Neural cell (in vitro differentiated cells): ENCODE measurements at regions not wholly inside any gene's neighbourhood (a gene's known extent, or its start where the extent isn't known, plus 50 kb on each side); places are given as distances from the start of the nearest gene placed in this dataset.

ENCODE experiments used
- H2AFZ ChIP-seq: fragments of 200-600, 300-800 bp; sonication (generic), shearing (Covaris generic); 2 replicates; pipeline ENCODE4 v1.6.0; 2014; ENCODE audit warnings: low read depth, mild to moderate bottlenecking, antibody characterized with exemption, low read length, moderate library complexity
- H3F3A ChIP-seq: fragments of 200-600 bp; shearing (Covaris generic); 2 replicates; pipeline ENCODE4 v1.6.1; 2016; ENCODE audit warnings: mild to moderate bottlenecking, moderate library complexity, mixed read lengths, antibody characterized with exemption, low read length; ENCODE audit not compliant: insufficient read depth, poor library complexity, severe bottlenecking
- H3K27ac ChIP-seq: fragments of 200-600, 300-800 bp; sonication (generic), shearing (Covaris generic); 2 replicates; pipeline ENCODE4 v1.5.1; 2014; ENCODE audit warnings: mild to moderate bottlenecking, low read length, moderate library complexity
- H3K27me3 ChIP-seq: fragments of 300-800, 200-600 bp; sonication (generic), shearing (Covaris generic); 2 replicates; pipeline ENCODE4 v1.6.0; 2014; ENCODE audit warnings: mild to moderate bottlenecking, low read depth, low read length, moderate library complexity; ENCODE audit not compliant: insufficient read depth
- H3K36me3 ChIP-seq: fragments of 300-800, 200-600 bp; sonication (generic), shearing (Covaris generic); 2 replicates; pipeline ENCODE4 v1.5.1; 2014; ENCODE audit warnings: mild to moderate bottlenecking, antibody characterized with exemption, low read length, moderate library complexity; ENCODE audit not compliant: insufficient read depth
- H3K4me2 ChIP-seq: fragments of 300-800, 200-600 bp; sonication (generic), shearing (Covaris generic); 2 replicates; pipeline ENCODE4 v1.6.0; 2014; ENCODE audit warnings: mild to moderate bottlenecking, low read length
- H3K4me3 ChIP-seq: fragments of 300-800, 200-600 bp; sonication (generic), shearing (Covaris generic); 2 replicates; pipeline ENCODE4 v1.5.1; 2014; ENCODE audit warnings: mild to moderate bottlenecking, low read length, moderate library complexity
- H3K79me2 ChIP-seq: fragments of 200-600 bp; shearing (Covaris generic); replicated peaks from 2 replicates; pipeline ENCODE4 v1.6.0; 2014; ENCODE audit warnings: mild to moderate bottlenecking, low read length, moderate library complexity; ENCODE audit not compliant: insufficient read depth
- H3K9ac ChIP-seq: fragments of 300-800, 200-600 bp; sonication (generic), shearing (Covaris generic); 2 replicates; pipeline ENCODE4 v1.6.1; 2016; ENCODE audit warnings: mild to moderate bottlenecking, low read length, mixed read lengths
- H3K9me2 ChIP-seq: fragments of 200-600 bp; shearing (Covaris generic); 2 replicates; pipeline ENCODE4 v1.6.1; 2016; ENCODE audit warnings: mild to moderate bottlenecking, low read length, mixed read lengths; ENCODE audit not compliant: insufficient read depth
- H3K9me3 ChIP-seq: fragments of 200-600, 300-800 bp; sonication (generic), shearing (Covaris generic); 2 replicates; pipeline ENCODE4 v1.6.1; 2016; ENCODE audit warnings: mild to moderate bottlenecking, mixed run types, low read length, moderate library complexity, mixed read lengths
- H4K20me1 ChIP-seq: fragments of 200-600 bp; shearing (Covaris generic); 2 replicates; pipeline ENCODE4 v1.6.1; 2016; ENCODE audit warnings: mild to moderate bottlenecking, mixed run types; ENCODE audit not compliant: insufficient read depth
- EP300 ChIP-seq: fragments of 450-650 bp; conservative IDR thresholded peaks from 2 replicates; pipeline ENCODE4 v1.6.1; 2014; ENCODE audit warnings: antibody characterized with exemption, mild to moderate bottlenecking, moderate library complexity; ENCODE audit not compliant: poor library complexity, severe bottlenecking
- EZH2 ChIP-seq: fragments of 200-600, 300-800 bp; shearing (Covaris generic), sonication (generic); IDR thresholded peaks from 2 replicates; pipeline ENCODE4 v1.6.1; 2014; ENCODE audit warnings: antibody characterized with exemption, low read length, borderline replicate concordance, mild to moderate bottlenecking; ENCODE audit not compliant: insufficient read depth, poor library complexity, severe bottlenecking
- MXI1 ChIP-seq: fragments of 450-650 bp; conservative IDR thresholded peaks from 2 replicates; pipeline ENCODE4 v1.6.1; 2014; ENCODE audit warnings: antibody characterized with exemption, mild to moderate bottlenecking; ENCODE audit not compliant: poor library complexity, severe bottlenecking
- POLR2AphosphoS5 ChIP-seq: IDR thresholded peaks from 2 replicates; pipeline ENCODE4 v1.6.1; 2012
- RAD21 ChIP-seq: fragments of 450-650 bp; conservative IDR thresholded peaks from 2 replicates; pipeline ENCODE4 v1.6.1; 2014; ENCODE audit warnings: antibody characterized with exemption, mild to moderate bottlenecking, moderate library complexity
- SMC3 ChIP-seq: fragments of 450-650 bp; conservative IDR thresholded peaks from 2 replicates; pipeline ENCODE4 v1.6.1; 2014; ENCODE audit warnings: antibody characterized with exemption, mild to moderate bottlenecking, moderate library complexity; ENCODE audit not compliant: poor library complexity
- TAF1 ChIP-seq: IDR thresholded peaks from 2 replicates; pipeline ENCODE4 v1.6.1; 2012; ENCODE audit warnings: low read depth
- TF ChIP-seq, protein P1 (sequence below): IDR thresholded peaks from 2 replicates; pipeline ENCODE4 v1.6.1; 2012; ENCODE audit warnings: borderline replicate concordance
- TF ChIP-seq, protein P2 (sequence below): fragments of 450-650 bp; IDR thresholded peaks from 2 replicates; pipeline ENCODE4 v1.5.1; 2014; ENCODE audit warnings: antibody characterized with exemption, mild to moderate bottlenecking, moderate library complexity; ENCODE audit not compliant: poor library complexity, severe bottlenecking

- H3K27me3 ChIP-seq = no peaks in the 10 kb centered on the region
- no peaks in the 10 kb centered on the region for H3F3A ChIP-seq
- no peaks in the 10 kb centered on the region for H3K79me2 ChIP-seq
- no peaks in the 10 kb centered on the region for H4K20me1 ChIP-seq
- TF ChIP-seq MXI1 = no peak
- TF ChIP-seq EZH2 = no peak
- no peak for TF ChIP-seq TAF1
- TF ChIP-seq, protein P1, sequence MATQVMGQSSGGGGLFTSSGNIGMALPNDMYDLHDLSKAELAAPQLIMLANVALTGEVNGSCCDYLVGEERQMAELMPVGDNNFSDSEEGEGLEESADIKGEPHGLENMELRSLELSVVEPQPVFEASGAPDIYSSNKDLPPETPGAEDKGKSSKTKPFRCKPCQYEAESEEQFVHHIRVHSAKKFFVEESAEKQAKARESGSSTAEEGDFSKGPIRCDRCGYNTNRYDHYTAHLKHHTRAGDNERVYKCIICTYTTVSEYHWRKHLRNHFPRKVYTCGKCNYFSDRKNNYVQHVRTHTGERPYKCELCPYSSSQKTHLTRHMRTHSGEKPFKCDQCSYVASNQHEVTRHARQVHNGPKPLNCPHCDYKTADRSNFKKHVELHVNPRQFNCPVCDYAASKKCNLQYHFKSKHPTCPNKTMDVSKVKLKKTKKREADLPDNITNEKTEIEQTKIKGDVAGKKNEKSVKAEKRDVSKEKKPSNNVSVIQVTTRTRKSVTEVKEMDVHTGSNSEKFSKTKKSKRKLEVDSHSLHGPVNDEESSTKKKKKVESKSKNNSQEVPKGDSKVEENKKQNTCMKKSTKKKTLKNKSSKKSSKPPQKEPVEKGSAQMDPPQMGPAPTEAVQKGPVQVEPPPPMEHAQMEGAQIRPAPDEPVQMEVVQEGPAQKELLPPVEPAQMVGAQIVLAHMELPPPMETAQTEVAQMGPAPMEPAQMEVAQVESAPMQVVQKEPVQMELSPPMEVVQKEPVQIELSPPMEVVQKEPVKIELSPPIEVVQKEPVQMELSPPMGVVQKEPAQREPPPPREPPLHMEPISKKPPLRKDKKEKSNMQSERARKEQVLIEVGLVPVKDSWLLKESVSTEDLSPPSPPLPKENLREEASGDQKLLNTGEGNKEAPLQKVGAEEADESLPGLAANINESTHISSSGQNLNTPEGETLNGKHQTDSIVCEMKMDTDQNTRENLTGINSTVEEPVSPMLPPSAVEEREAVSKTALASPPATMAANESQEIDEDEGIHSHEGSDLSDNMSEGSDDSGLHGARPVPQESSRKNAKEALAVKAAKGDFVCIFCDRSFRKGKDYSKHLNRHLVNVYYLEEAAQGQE = no peak
- TF ChIP-seq EP300 = no peak
- TF ChIP-seq, protein P2, sequence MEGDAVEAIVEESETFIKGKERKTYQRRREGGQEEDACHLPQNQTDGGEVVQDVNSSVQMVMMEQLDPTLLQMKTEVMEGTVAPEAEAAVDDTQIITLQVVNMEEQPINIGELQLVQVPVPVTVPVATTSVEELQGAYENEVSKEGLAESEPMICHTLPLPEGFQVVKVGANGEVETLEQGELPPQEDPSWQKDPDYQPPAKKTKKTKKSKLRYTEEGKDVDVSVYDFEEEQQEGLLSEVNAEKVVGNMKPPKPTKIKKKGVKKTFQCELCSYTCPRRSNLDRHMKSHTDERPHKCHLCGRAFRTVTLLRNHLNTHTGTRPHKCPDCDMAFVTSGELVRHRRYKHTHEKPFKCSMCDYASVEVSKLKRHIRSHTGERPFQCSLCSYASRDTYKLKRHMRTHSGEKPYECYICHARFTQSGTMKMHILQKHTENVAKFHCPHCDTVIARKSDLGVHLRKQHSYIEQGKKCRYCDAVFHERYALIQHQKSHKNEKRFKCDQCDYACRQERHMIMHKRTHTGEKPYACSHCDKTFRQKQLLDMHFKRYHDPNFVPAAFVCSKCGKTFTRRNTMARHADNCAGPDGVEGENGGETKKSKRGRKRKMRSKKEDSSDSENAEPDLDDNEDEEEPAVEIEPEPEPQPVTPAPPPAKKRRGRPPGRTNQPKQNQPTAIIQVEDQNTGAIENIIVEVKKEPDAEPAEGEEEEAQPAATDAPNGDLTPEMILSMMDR = no peak
- TF ChIP-seq SMC3 = no peak
- TF ChIP-seq RAD21 = no peak
- no peak for TF ChIP-seq POLR2AphosphoS5
- no peak overlapping the region for H3K4me2 ChIP-seq
- no peak overlapping the region for H3K9ac ChIP-seq
- no peak overlapping the region for H2AFZ ChIP-seq
- no peaks in the 10 kb centered on the region for H3K9me2 ChIP-seq
- H3K9me3 ChIP-seq = no peaks in the 10 kb centered on the region
- H3K4me3 ChIP-seq = no peak overlapping the region
- H3K27ac ChIP-seq = no peak overlapping the region
- no peaks in the 10 kb centered on the region for H3K36me3 ChIP-seq
These were observed 342.7 kb downstream of the LMO7 start for GRCh38 chr13:75978818-75979217.

- no peaks in the 10 kb centered on the region for H3K9me2 ChIP-seq
- H3F3A ChIP-seq = no peaks in the 10 kb centered on the region
- no peaks in the 10 kb centered on the region for H3K79me2 ChIP-seq
- TF ChIP-seq POLR2AphosphoS5 = no peak
- no peak for TF ChIP-seq TAF1
- TF ChIP-seq, protein P1 = no peak
- TF ChIP-seq, protein P2 = no peak
- no peak overlapping the region for H3K9ac ChIP-seq
- H3K4me3 ChIP-seq = no peak overlapping the region
- H3K36me3 ChIP-seq = no peaks in the 10 kb centered on the region
- no peaks in the 10 kb centered on the region for H3K27me3 ChIP-seq
- H4K20me1 ChIP-seq = no peaks in the 10 kb centered on the region
- H3K4me2 ChIP-seq = no peak overlapping the region
- H3K27ac ChIP-seq = no peak overlapping the region
- H2AFZ ChIP-seq = no peak overlapping the region
- H3K9me3 ChIP-seq = no peaks in the 10 kb centered on the region
These were observed 332.1 kb downstream of the LMO7 start for GRCh38 chr13:75968103-75968838.
